ENCODE measurements at regions not wholly inside any gene's neighbourhood (a gene's known extent, or its start where the extent isn't known, plus 50 kb on each side); places are given as distances from the start of the nearest gene placed in this dataset.

- TF ChIP-seq POLR2A (IDR thresholded peaks at IDR 0.05) (no peak), CTCF (IDR thresholded peaks at IDR 0.05) (no peak)
These were observed 101.4 kb upstream of the PPM1H start for GRCh38 chr12:63036216-63036973.

Data from adrenal gland (tissue), 5 donors.